Mucosa of descending colon (tissue), 3 donors: ENCODE measurements at regions not wholly inside any gene's neighbourhood (a gene's known extent, or its start where the extent isn't known, plus 50 kb on each side); places are given as distances from the start of the nearest gene placed in this dataset.

ENCODE experiments used
- ATAC-seq: fragments of 200-7000 bp; cut with Tn5 transposase; one replicate; pipeline ENCODE4 v1.9.1; 2020; ENCODE audit warnings: mild to moderate bottlenecking, moderate library complexity
- DNase-seq, 3 donors: peaks; one replicate each; pipeline ENCODE4 v3.0.0-alpha.2; 2020
- H3K36me3 ChIP-seq: fragments of 200-600 bp; one replicate; pipeline ENCODE4 v1.8.0; 2021; ENCODE audit warnings: low read depth, mild to moderate bottlenecking
- H3K4me1 ChIP-seq: fragments of 200-600 bp; one replicate; pipeline ENCODE4 v1.8.0; 2021; ENCODE audit warnings: low read depth, mild to moderate bottlenecking
- H3K4me3 ChIP-seq: fragments of 200-600 bp; one replicate; pipeline ENCODE4 v1.8.0; 2021; ENCODE audit warnings: mild to moderate bottlenecking
- H3K9me3 ChIP-seq: fragments of 200-600 bp; one replicate; pipeline ENCODE4 v1.8.0; 2021; ENCODE audit warnings: mild to moderate bottlenecking
- intact Hi-C, 2 donors: fragments of 100-400 bp; cut with DNase I in 1 of 2; cut with micrococcal nuclease in 1 of 2; formaldehyde crosslinking; loops; one replicate each; pipeline versions ENCODE4 v1.11.0 to v1.11.1; 2022; cut with DNase I, micrococcal nuclease
- TF ChIP-seq, protein P1 (sequence below): fragments of 200-600 bp; IDR thresholded peaks from one replicate; pipeline ENCODE4 v1.8.0; 2022; ENCODE audit warnings: antibody characterized with exemption, mild to moderate bottlenecking
- donor health status: DM: no; HTN: no; CAD: no; lungs with moderate emphysema.
- donor health status: DM: no; HTN: no; CAD: no.
- donor health status: DM: no; HTN: yes; CAD: no.

DNA sequence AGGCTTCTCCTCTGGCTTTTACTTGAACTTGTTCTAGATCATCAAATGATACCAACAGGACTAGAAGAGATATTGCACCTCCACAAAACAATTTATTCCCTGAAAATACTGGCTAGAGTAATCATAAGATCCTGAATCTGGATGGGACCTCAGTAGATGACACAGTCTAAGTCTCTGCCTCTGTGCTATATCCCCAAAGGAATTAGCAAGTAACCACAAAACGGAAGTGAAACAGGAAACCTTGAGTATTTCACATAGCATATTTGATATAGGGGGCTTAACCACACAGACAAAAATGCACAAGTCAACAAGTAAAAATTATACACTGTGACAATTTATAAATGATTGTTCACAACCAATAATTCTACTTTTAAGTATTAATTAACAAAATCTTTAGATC lies 456.9 kb upstream of the TNP1 start:
- Histone ChIP-seq H3K4me3 (no peak overlapping the region), H3K4me1 (no peaks in the 10 kb centered on the region), H3K36me3 (no peaks in the 10 kb centered on the region), H3K9me3 (no peaks in the 10 kb centered on the region)
- TF ChIP-seq, protein P1, sequence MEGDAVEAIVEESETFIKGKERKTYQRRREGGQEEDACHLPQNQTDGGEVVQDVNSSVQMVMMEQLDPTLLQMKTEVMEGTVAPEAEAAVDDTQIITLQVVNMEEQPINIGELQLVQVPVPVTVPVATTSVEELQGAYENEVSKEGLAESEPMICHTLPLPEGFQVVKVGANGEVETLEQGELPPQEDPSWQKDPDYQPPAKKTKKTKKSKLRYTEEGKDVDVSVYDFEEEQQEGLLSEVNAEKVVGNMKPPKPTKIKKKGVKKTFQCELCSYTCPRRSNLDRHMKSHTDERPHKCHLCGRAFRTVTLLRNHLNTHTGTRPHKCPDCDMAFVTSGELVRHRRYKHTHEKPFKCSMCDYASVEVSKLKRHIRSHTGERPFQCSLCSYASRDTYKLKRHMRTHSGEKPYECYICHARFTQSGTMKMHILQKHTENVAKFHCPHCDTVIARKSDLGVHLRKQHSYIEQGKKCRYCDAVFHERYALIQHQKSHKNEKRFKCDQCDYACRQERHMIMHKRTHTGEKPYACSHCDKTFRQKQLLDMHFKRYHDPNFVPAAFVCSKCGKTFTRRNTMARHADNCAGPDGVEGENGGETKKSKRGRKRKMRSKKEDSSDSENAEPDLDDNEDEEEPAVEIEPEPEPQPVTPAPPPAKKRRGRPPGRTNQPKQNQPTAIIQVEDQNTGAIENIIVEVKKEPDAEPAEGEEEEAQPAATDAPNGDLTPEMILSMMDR = no peak
- no peak for DNase-seq
- intact Hi-C loops = no loop called here
- no peak for ATAC-seq

DNA sequence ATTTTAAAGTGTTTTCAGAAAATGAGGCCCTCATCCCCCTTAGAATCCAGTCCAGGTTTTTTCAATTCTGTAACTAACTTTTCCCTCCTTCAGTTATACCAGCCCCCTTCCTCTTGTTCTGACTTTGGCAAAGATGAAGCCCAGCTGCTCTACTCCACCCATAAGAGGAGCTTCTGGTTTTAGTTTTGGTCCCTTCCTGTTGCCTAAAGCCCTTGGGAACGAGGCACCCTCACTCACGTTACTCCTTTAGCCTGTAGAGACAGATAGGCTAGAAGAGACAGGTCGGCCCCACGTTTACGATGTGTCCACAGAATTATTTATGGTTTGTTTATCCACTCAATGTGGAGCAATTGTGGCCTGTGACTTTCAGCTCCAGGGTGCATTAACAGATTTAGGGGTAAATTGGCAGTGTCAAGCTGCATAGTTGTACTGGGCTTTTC lies 454.2 kb upstream of the TNP1 start:
- TF ChIP-seq, protein P1 = no peak
- ATAC-seq (no peak), DNase-seq (no peak)
- H3K4me1 ChIP-seq = no peaks in the 10 kb centered on the region
- H3K9me3 ChIP-seq = no peaks in the 10 kb centered on the region
- no peaks in the 10 kb centered on the region for H3K36me3 ChIP-seq
- intact Hi-C loops = no loop called here
- H3K4me3 ChIP-seq = no peak overlapping the region

DNA sequence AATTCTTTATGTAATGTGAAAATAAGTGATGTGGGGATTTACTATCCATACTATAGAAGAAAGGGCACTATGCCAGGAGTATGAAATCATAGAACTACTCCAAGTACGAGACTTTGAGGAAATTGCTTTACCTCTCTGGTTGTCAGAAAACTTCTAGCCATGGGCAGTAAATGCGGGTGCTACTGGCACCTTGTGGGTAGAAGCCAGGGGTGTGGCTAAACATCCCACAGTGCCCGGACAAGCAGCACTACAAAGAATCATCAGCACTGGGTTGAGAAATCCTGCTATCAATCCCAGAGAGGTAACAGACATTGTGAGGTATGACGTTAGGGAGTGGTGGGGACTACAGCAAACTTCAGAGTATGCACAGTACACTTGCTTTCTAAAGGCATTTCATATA lies 453.5 kb upstream of the TNP1 start:
- no peaks in the 10 kb centered on the region for H3K36me3 ChIP-seq
- no peak for DNase-seq
- ATAC-seq = no peak
- H3K4me1 ChIP-seq = no peaks in the 10 kb centered on the region
- H3K9me3 ChIP-seq = no peaks in the 10 kb centered on the region
- TF ChIP-seq, protein P1 = no peak
- intact Hi-C loops = no loop called here
- no peak overlapping the region for H3K4me3 ChIP-seq

DNA sequence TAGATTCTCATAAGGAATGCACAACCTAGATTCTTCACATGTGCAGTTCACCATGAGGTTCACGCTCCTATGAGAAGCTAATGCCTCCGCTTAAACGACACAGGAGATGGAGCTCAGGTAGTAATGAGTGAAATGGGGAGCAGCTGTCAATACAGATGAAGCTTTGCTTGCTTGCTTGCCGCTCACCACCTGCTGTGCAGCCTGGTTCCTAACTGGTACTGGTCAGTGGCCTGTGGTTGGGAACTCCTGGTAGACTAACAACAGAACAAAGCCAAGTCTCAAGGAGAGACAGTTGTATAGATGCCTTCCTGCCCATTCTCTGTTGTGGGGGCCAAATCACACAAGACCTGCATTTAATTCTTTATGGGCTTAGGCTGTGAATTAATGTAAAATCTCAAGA lies 449.2 kb upstream of the TNP1 start:
- Histone ChIP-seq H3K4me3 (no peak overlapping the region), H3K36me3 (no peaks in the 10 kb centered on the region), H3K9me3 (no peaks in the 10 kb centered on the region), H3K4me1 (no peaks in the 10 kb centered on the region)
- intact Hi-C loops = no loop called here
- TF ChIP-seq, protein P1 = no peak
- ATAC-seq = no peak
- no peak for DNase-seq

DNA sequence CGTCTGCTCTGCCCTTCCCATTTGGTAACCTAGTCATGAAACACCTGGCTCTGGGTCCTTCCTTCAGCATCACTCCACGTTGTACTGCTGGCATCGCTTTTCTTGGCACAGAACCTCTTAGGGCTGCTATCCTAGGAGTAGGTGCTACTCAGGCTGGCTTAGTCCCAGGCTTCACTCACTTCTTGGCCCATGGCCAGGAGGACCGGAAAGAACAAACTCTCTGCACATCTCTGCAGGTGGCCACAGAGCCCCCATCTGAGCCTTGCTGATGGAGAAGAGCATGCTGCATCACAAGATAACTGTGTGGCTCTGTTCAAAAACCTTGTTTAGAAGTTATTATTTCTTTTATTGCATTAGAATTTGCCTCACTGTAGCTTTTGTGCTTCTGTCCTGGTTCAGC lies 447.2 kb upstream of the TNP1 start:
- DNase-seq = no peak
- TF ChIP-seq, protein P1 = no peak

DNA sequence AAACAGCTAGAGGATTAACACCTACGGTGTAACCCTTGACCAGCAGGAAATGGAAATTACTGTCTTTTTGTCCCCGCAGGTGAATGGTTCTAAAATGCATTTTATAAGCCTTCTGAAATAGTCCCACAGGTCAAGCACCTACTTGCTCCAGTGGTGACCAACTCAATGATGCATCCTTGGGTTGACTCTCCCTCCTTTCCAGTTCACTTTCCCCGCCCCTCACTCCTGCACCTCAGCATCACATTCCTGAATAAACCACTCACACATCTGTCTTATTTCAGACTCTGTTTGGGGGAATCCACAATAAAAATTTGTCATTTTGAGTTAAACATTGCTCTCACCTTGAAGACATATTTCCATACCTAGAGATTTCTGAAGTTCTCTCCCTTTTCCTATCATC lies 446.0 kb upstream of the TNP1 start:
- DNase-seq (no peak), ATAC-seq (no peak)
- TF ChIP-seq, protein P1 = no peak
- no peaks in the 10 kb centered on the region for H3K9me3 ChIP-seq
- no peak overlapping the region for H3K4me3 ChIP-seq
- no peaks in the 10 kb centered on the region for H3K36me3 ChIP-seq
- intact Hi-C loops = no loop called here
- no peaks in the 10 kb centered on the region for H3K4me1 ChIP-seq

More for the DNA sequence above, 447.2 kb upstream of the TNP1 start:
- no peak for ATAC-seq
- intact Hi-C loops = no loop called here
- Histone ChIP-seq H3K4me1 (no peaks in the 10 kb centered on the region), H3K36me3 (no peaks in the 10 kb centered on the region), H3K4me3 (no peak overlapping the region), H3K9me3 (no peaks in the 10 kb centered on the region)
